Breast epithelium (tissue), 4 donors: ENCODE measurements at regions not wholly inside any gene's neighbourhood (a gene's known extent, or its start where the extent isn't known, plus 50 kb on each side); places are given as distances from the start of the nearest gene placed in this dataset.

Experiments used
- DNase-seq, 2 donors: peaks; one replicate each; pipeline ENCODE4 v3.0.0-alpha.2; 2019; ENCODE audit warnings: low spot score in 2 of 2
- H3K27ac ChIP-seq, 2 donors: fragments of 200-600 bp; sonication (generic) in 1 of 2; one replicate each; pipeline ENCODE4 v1.5.1; 2016 to 2019; ENCODE audit warnings: mild to moderate bottlenecking in 1 of 2
- H3K27me3 ChIP-seq, 2 donors: fragments of 200-600 bp; sonication (generic) in 1 of 2; one replicate each; pipeline versions ENCODE4 v1.5.1 to v1.6.0; 2017 to 2019; ENCODE audit warnings: control low read depth in 1 of 2, mild to moderate bottlenecking in 1 of 2
- H3K36me3 ChIP-seq: fragments of 200-600 bp; one replicate; pipeline ENCODE4 v1.5.1; 2019
- H3K4me1 ChIP-seq, 2 donors: fragments of 200-600 bp; sonication (generic); one replicate each; pipeline ENCODE4 v1.5.1; 2016 to 2019; ENCODE audit warnings: control low read depth in 1 of 2
- H3K4me3 ChIP-seq, 3 donors: fragments of 200-600 bp; sonication (generic); 1 replicate in 2 of 3; 2 replicates in 1 of 3; pipeline ENCODE4 v1.5.1; 2016 to 2019; ENCODE audit warnings: mild to moderate bottlenecking in 3 of 3, moderate library complexity in 2 of 3
- H3K9me3 ChIP-seq, 2 donors: fragments of 200-600 bp; sonication (generic) in 1 of 2; one replicate each; pipeline ENCODE4 v1.5.1; 2016 to 2019; ENCODE audit warnings: control low read depth in 1 of 2
- CTCF ChIP-seq, 3 donors: fragments of 450-650 bp; IDR thresholded peaks; one replicate each; pipeline ENCODE4 v1.5.1; 2016 to 2017; ENCODE audit warnings: antibody characterized with exemption in 3 of 3, mild to moderate bottlenecking in 3 of 3, moderate library complexity in 3 of 3
- POLR2A ChIP-seq: fragments of 450-650 bp; IDR thresholded peaks from one replicate; pipeline ENCODE4 v1.6.1; 2016; ENCODE audit warnings: antibody characterized with exemption, mild to moderate bottlenecking, moderate library complexity
- POLR2AphosphoS5 ChIP-seq, 3 donors: sonication (generic); formaldehyde crosslinking; IDR thresholded peaks; one replicate each; pipeline ENCODE4 v1.6.1; 2017; ENCODE audit warnings: antibody characterized with exemption in 3 of 3
- intact Hi-C: fragments of 100-400 bp; cut with DNase I; formaldehyde crosslinking; loops from one replicate; pipeline ENCODE4 v1.15.1; 2023; ENCODE audit warnings: low total_unique reads

- Histone ChIP-seq H3K27ac (no peak overlapping the region), H3K36me3 (no peaks in the 10 kb centered on the region), H3K9me3 (peaks cover 0 to 6% of the 10 kb centered on the region in 2 donors), H3K4me3 (no peak overlapping the region), H3K27me3 (no peaks in the 10 kb centered on the region), H3K4me1 (no peaks in the 10 kb centered on the region)
- TF ChIP-seq POLR2A (no peak), POLR2AphosphoS5 (IDR thresholded peaks at IDR 0.05) (no peak), CTCF (IDR thresholded peaks at IDR 0.05) (no peak)
- DNase-seq = no peak
- intact Hi-C loops = loop anchor here (10.0 kb wide), 1 partner anchor 1951 kb away; no protein-coding TSS in a partner anchor
These were observed 406.0 kb upstream of the KLF4 start for GRCh38 chr9:107895501-107896001.

GRCh38 chr9:107894572-107895261, 405.1 kb upstream of the KLF4 start:
- Histone ChIP-seq H3K4me1 (no peaks in the 10 kb centered on the region), H3K4me3 (no peak overlapping the region), H3K9me3 (peaks cover 0 to 8% of the 10 kb centered on the region in 2 donors), H3K27ac (no peak overlapping the region), H3K27me3 (no peaks in the 10 kb centered on the region), H3K36me3 (no peaks in the 10 kb centered on the region)
- DNase-seq = no peak
- intact Hi-C loops = loop anchor here (10.0 kb wide), 1 partner anchor 1950 kb away; no protein-coding TSS in a partner anchor
- TF ChIP-seq POLR2AphosphoS5 (IDR thresholded peaks at IDR 0.05) = no peak
- no peak for TF ChIP-seq CTCF (IDR thresholded peaks at IDR 0.05)
- TF ChIP-seq POLR2A = no peak

- Histone ChIP-seq H3K4me1 (no peaks in the 10 kb centered on the region), H3K27ac (no peak overlapping the region), H3K9me3 (peaks cover 0 to 8% of the 10 kb centered on the region in 2 donors), H3K4me3 (no peak overlapping the region), H3K36me3 (no peaks in the 10 kb centered on the region), H3K27me3 (no peaks in the 10 kb centered on the region)
- intact Hi-C loops = loop anchor here (10.0 kb wide), 1 partner anchor 1946 kb away; no protein-coding TSS in a partner anchor
- no peak for DNase-seq
- TF ChIP-seq POLR2A (no peak), CTCF (IDR thresholded peaks at IDR 0.05) (no peak), POLR2AphosphoS5 (IDR thresholded peaks at IDR 0.05) (no peak)
These were observed 401.4 kb upstream of the KLF4 start for GRCh38 chr9:107890921-107891465.

GRCh38 chr9:107888773-107889227, 399.2 kb upstream of the KLF4 start:
- Histone ChIP-seq H3K4me3 (no peak overlapping the region), H3K4me1 (no peaks in the 10 kb centered on the region), H3K36me3 (no peaks in the 10 kb centered on the region), H3K27ac (no peak overlapping the region), H3K9me3 (peaks cover 0 to 8% of the 10 kb centered on the region in 2 donors), H3K27me3 (no peaks in the 10 kb centered on the region)
- TF ChIP-seq CTCF (IDR thresholded peaks at IDR 0.05) = no peak
- TF ChIP-seq POLR2AphosphoS5 (IDR thresholded peaks at IDR 0.05) = no peak
- TF ChIP-seq POLR2A = no peak
- intact Hi-C loops = no loop called here
- no peak for DNase-seq

GRCh38 chr9:107886826-107887225, 397.3 kb upstream of the KLF4 start:
- intact Hi-C loops = no loop called here
- Histone ChIP-seq H3K9me3 (peaks cover 5 to 8% of the 10 kb centered on the region in 2 donors), H3K4me1 (no peaks in the 10 kb centered on the region), H3K36me3 (no peaks in the 10 kb centered on the region), H3K27me3 (no peaks in the 10 kb centered on the region), H3K4me3 (no peak overlapping the region), H3K27ac (no peak overlapping the region)
- DNase-seq = no peak
- no peak for TF ChIP-seq POLR2A
- no peak for TF ChIP-seq CTCF (IDR thresholded peaks at IDR 0.05)
- TF ChIP-seq POLR2AphosphoS5 (IDR thresholded peaks at IDR 0.05) = no peak
